ENCODE measurements at regions not wholly inside any gene's neighbourhood (a gene's known extent, or its start where the extent isn't known, plus 50 kb on each side); places are given as distances from the start of the nearest gene placed in this dataset.
"Not testable (repeated sequence)": the region's sequence is repeated elsewhere in the genome, so short reads cannot be mapped to it uniquely, and the experiment has no call there.

GRCh38 chr15:77838595-77838994 lies 205.9 kb upstream of the LINGO1 start:
- no peak for DNase-seq (ENCODE audit: low spot score)

GRCh38 chr15:77838061-77838460 lies 205.3 kb upstream of the LINGO1 start:
- DNase-seq (ENCODE audit: low spot score): no peak

- DNase-seq (ENCODE audit: low spot score): no peak
Measured at GRCh38 chr15:77837649-77838025, 204.9 kb upstream of the LINGO1 start.

- no peak for DNase-seq (ENCODE audit: low spot score)
Measured at GRCh38 chr15:77836906-77837648, 204.4 kb upstream of the LINGO1 start.

GRCh38 chr15:77836121-77836692 lies 203.5 kb upstream of the LINGO1 start:
- no peak for DNase-seq (ENCODE audit: low spot score)

GRCh38 chr15:77834276-77834990 lies 201.7 kb upstream of the LINGO1 start:
- no peak for DNase-seq (ENCODE audit: low spot score)

GRCh38 chr15:77832874-77833273 lies 200.2 kb upstream of the LINGO1 start:
- DNase-seq (ENCODE audit: low spot score): no peak

GRCh38 chr15:77831986-77832385 lies 199.3 kb upstream of the LINGO1 start:
- no peak for DNase-seq (ENCODE audit: low spot score)

- peak; percentile 24 for DNase-seq (ENCODE audit: low spot score)
Measured at GRCh38 chr15:77830051-77830468, 197.3 kb upstream of the LINGO1 start.

GRCh38 chr15:77829331-77829730 lies 196.6 kb upstream of the LINGO1 start:
- DNase-seq (ENCODE audit: low spot score): not testable (repeated sequence)

GRCh38 chr15:77827860-77828259 lies 195.1 kb upstream of the LINGO1 start:
- DNase-seq (ENCODE audit: low spot score): no peak

- no peak for DNase-seq (ENCODE audit: low spot score)
Measured at GRCh38 chr15:77826006-77826695, 193.4 kb upstream of the LINGO1 start.

GRCh38 chr15:77825546-77825945 lies 192.8 kb upstream of the LINGO1 start:
- DNase-seq (ENCODE audit: low spot score): no peak

GRCh38 chr15:77825252-77825542 lies 192.5 kb upstream of the LINGO1 start:
- DNase-seq (ENCODE audit: low spot score): no peak

- no peak for DNase-seq (ENCODE audit: low spot score)
Measured at GRCh38 chr15:77824361-77825251, 191.9 kb upstream of the LINGO1 start.

GRCh38 chr15:77823736-77824135 lies 191.0 kb upstream of the LINGO1 start:
- no peak for DNase-seq (ENCODE audit: low spot score)

GRCh38 chr15:77822631-77823230 lies 190.0 kb upstream of the LINGO1 start:
- DNase-seq (ENCODE audit: low spot score): no peak

GRCh38 chr15:77821959-77822256 lies 189.2 kb upstream of the LINGO1 start:
- DNase-seq (ENCODE audit: low spot score): no peak

GRCh38 chr15:77821188-77821958 lies 188.7 kb upstream of the LINGO1 start:
- peak; percentile 61 for DNase-seq (ENCODE audit: low spot score)

- peak; percentile 64 for DNase-seq (ENCODE audit: low spot score)
Measured at GRCh38 chr15:77819851-77820728, 187.4 kb upstream of the LINGO1 start.

All from LoVo (cell line).